OCI-LY7 (cell line): ENCODE measurements at regions not wholly inside any gene's neighbourhood (a gene's known extent, or its start where the extent isn't known, plus 50 kb on each side); places are given as distances from the start of the nearest gene placed in this dataset.

ENCODE experiments used
- CTCF ChIP-seq: fragments of 200-600 bp; sonication (generic); conservative IDR thresholded peaks from 2 replicates; pipeline ENCODE4 v1.5.1; 2014; ENCODE audit warnings: mild to moderate bottlenecking, antibody characterized with exemption, low read length, moderate library complexity, mixed read lengths
- EZH2phosphoT487 ChIP-seq: fragments of 200-600 bp; sonication (generic); IDR thresholded peaks from 2 replicates; pipeline ENCODE4 v1.6.1; 2018; ENCODE audit warnings: low read depth, borderline replicate concordance, mild to moderate bottlenecking, mixed run types, antibody characterized with exemption, low read length, moderate library complexity, mixed read lengths

GRCh38 chrX:45888518-45888917 is 656.7 kb downstream of the ZNF674 start:
- TF ChIP-seq CTCF, result no peak
- TF ChIP-seq EZH2phosphoT487, result no peak
